Gastrocnemius medialis (tissue), 4 donors: ENCODE measurements at regions not wholly inside any gene's neighbourhood (a gene's known extent, or its start where the extent isn't known, plus 50 kb on each side); places are given as distances from the start of the nearest gene placed in this dataset.

Experiments
- POLR2A ChIP-seq, 2 donors: fragments of 450-650 bp; IDR thresholded peaks; one replicate each; pipeline ENCODE4 v1.6.1; 2017; ENCODE audit warnings: antibody characterized with exemption in 2 of 2, mild to moderate bottlenecking in 2 of 2, moderate library complexity in 2 of 2
- TF ChIP-seq, protein P1 (sequence below), 5 experiments: fragments of 450-650 bp in 3 of 5; fragments of 200-600 bp in 2 of 5; sonication (generic) in 2 of 5; IDR thresholded peaks in 4 of 5; conservative IDR thresholded peaks in 1 of 5; 1 replicate in 4 of 5; 2 replicates in 1 of 5; pipeline ENCODE4 v1.5.1; 2016 to 2019; ENCODE audit warnings: antibody characterized with exemption in 5 of 5, mild to moderate bottlenecking in 3 of 5, moderate library complexity in 3 of 5

DNA sequence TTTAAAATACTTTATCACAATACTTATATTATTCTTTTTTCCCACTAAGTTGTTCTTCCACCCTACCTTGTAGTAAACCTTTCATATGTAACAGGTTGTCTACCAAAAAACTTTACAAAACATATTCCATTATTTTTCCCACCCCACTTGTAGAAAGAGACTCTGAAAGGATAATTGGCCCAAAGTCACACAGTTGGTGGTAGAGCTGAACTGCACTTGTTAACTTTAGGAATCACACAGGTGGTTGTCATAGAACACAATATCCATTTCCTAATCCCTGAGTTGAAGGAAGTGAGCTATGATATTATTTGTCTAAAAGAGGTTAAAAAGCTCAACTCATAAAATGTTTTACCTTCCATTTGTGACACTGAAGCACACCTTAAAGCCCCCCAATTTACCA is 188.8 kb upstream of the FOXP2 start:
- TF ChIP-seq, protein P1, sequence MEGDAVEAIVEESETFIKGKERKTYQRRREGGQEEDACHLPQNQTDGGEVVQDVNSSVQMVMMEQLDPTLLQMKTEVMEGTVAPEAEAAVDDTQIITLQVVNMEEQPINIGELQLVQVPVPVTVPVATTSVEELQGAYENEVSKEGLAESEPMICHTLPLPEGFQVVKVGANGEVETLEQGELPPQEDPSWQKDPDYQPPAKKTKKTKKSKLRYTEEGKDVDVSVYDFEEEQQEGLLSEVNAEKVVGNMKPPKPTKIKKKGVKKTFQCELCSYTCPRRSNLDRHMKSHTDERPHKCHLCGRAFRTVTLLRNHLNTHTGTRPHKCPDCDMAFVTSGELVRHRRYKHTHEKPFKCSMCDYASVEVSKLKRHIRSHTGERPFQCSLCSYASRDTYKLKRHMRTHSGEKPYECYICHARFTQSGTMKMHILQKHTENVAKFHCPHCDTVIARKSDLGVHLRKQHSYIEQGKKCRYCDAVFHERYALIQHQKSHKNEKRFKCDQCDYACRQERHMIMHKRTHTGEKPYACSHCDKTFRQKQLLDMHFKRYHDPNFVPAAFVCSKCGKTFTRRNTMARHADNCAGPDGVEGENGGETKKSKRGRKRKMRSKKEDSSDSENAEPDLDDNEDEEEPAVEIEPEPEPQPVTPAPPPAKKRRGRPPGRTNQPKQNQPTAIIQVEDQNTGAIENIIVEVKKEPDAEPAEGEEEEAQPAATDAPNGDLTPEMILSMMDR (IDR thresholded peaks at IDR 0.05 in 4 of 5, conservative IDR thresholded peaks at IDR 0.05 in 1 of 5) = no peak
- no peak for TF ChIP-seq POLR2A (IDR thresholded peaks at IDR 0.05)
